ENCODE measurements at regions not wholly inside any gene's neighbourhood (a gene's known extent, or its start where the extent isn't known, plus 50 kb on each side); places are given as distances from the start of the nearest gene placed in this dataset.

DNA sequence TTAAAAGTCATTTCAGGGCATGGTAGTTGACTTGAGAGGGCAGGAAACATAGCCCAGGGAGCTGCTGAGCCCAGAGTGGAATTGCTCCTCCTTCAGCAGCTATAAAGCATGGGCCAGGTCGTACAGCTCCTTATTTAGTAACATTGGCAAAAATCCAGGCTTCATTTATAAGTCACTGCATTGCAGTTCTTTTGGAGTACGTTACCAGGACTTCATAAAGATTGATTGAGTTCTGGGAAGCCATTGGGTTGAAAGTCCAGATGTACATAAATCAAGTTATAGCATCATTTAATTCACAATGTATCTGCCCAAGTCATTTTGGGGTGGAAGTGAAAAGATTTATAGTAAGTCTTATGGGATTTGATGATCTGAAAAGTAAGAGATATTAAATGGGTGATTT lies 53.0 kb upstream of the ANKEF1 start:
- no peak for DNase-seq (ENCODE audit: low read depth in 3 of 3)

- peak in 2 of 3 donors; percentile 5 for DNase-seq (ENCODE audit: low read depth in 3 of 3)
Measured at GRCh38 chr20:9978397-9979004, 56.3 kb upstream of the ANKEF1 start.

GRCh38 chr20:9977629-9978028 lies 57.2 kb upstream of the ANKEF1 start:
- no peak for DNase-seq (ENCODE audit: low read depth in 3 of 3)

DNA sequence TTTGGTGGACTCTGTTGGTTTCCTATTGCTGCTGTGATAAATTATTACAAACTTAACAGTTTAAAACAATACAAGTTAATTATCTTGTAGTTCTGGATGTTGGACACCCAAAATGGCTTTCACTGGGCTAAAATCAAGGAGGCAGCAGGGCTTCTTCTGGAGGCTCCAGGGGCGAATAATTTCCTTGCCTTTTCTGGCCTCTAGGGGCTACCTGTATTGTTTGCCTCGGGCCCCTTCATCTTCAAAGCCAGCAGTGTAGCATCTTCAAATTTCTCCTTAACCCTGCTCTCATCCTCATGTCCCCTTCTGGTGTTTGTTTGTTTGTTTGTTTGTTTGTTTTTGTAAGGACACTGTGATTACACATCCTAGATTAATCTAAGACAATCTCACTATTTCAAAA lies 60.5 kb upstream of the ANKEF1 start:
- no peak for DNase-seq (ENCODE audit: low read depth in 3 of 3)

DNA sequence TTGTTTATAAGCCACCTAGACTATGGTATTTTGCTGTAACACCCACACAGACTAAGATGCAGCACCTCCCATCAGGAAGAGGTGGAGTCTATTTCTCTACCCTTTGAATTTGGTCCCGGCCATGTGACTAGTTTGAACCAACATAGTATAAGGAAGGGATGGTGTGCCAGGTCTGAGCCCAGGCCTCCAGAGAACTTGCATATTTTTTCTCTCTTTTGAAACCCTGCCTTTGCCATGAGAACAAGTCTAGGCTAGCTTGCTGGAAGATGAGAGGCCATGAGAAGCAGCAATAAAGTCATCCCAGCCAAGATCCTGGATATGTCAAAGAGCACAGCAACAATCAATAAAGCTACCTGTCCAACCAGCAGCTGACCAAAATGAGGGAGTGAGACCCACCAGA lies 63.0 kb upstream of the ANKEF1 start:
- no peak for DNase-seq (ENCODE audit: low read depth in 3 of 3)

DNA sequence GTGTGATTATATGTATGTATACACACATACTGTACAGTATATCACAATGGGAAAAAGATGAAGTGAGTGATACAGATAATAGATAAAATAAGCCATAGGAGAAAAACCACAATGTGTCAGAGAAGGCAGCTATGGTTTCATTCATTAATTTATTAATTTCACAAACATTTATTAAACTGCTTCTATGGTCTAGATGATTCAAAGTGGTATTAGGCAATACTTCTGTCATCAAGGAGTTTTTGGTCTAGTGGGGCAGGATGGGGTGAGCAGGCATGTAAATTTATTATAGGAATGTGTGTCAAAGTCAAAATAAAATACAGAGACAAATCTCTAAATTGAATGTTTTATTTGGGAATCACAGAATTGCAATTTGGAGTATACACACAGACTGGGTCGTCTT lies 65.2 kb upstream of the ANKEF1 start:
- no peak for DNase-seq (ENCODE audit: low read depth in 3 of 3)

- DNase-seq (ENCODE audit: low read depth in 3 of 3): no peak
Measured at GRCh38 chr20:9968015-9968414, 66.8 kb upstream of the ANKEF1 start.

GRCh38 chr20:9966966-9967365 lies 67.8 kb upstream of the ANKEF1 start:
- no peak for DNase-seq (ENCODE audit: low read depth in 3 of 3)

- DNase-seq (ENCODE audit: low read depth in 3 of 3): no peak
Measured at GRCh38 chr20:9963029-9963428, 71.8 kb upstream of the ANKEF1 start.

DNA sequence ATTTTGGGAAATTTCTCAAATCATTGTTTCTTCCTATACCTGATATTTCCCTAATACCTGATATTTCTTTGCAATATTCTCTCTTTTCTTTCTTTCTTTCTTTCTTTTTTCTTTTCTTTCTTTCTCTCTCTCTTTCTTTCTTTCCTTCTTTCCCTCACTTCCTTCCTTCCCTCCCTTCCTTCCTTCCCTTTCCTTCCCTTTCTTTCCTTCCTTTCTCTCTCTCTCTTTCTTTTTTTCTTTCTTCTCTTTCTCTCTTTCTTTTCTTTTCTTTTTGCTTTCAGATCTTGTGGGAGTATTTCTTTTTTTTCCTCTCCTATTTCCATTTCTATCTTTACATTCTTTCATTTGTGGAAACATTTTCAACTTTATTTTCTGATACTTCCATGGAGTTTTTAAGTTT lies 76.1 kb upstream of the ANKEF1 start:
- DNase-seq (ENCODE audit: low read depth in 3 of 3): no peak

- no peak for DNase-seq (ENCODE audit: low read depth in 3 of 3)
Measured at GRCh38 chr20:9955646-9956045, 79.1 kb upstream of the ANKEF1 start.

DNA sequence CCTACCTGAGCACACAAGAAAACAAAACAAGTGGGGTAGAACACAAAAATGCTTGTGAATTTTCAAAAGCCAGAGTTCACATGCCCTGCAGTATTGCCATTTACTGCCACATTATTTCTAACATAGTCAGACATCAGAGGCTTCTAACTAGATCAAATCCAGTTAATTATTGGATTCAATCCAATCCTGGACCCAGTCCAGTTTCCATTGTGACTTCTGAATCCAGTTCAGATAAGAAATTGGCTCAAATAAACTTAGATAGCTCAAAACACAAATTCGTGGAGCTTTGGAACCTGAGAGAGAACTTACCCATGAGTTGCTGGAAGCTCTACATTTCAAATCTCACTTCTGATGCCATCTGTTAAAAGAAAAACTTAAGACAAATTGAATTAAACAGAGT lies 85.2 kb upstream of the ANKEF1 start:
- DNase-seq (ENCODE audit: low read depth in 3 of 3): no peak

- DNase-seq (ENCODE audit: low read depth in 3 of 3): no peak
Measured at GRCh38 chr20:9945408-9945807, 89.4 kb upstream of the ANKEF1 start.

- DNase-seq (ENCODE audit: low read depth in 3 of 3): no peak
Measured at GRCh38 chr20:9942736-9943135, 92.1 kb upstream of the ANKEF1 start.

DNA sequence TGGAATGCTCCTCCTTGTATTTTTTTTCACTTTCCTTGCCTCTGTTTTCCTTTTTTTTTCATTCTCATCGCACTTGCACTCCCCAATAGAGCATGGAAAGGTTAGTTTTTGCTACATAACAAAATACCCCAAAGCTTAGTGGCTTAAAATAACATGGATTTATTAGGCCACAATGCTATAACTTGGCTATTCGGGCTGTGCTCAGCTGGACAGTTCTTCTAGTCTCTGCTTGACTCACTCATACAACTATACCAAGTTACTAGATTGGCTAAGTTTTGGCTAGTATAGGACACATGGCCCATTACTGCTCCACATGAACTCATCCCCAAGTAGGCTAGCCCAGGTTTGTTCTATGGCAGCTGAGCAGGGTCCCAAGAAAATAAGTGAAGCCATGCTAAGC lies 94.5 kb upstream of the ANKEF1 start:
- DNase-seq (ENCODE audit: low read depth in 3 of 3): no peak

DNA sequence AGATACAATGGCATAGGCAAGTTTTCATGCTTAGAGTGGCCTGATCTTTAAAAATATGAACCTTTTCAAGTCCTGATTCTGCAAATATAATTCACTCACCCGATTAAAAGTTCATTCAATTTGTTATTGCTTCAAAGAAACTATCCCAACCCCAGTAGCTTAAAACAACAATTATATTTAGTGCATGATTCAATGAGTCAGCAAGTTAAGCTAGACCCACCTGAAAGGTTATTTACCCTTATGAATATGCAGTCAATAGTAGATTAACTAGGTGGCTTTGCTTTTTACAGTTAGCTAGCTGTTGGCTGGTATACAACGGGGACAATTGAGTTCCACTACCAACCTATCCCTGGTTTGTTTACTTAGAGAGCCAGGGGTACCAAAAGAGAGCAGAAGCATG lies 95.6 kb upstream of the ANKEF1 start:
- no peak for DNase-seq (ENCODE audit: low read depth in 3 of 3)

DNA sequence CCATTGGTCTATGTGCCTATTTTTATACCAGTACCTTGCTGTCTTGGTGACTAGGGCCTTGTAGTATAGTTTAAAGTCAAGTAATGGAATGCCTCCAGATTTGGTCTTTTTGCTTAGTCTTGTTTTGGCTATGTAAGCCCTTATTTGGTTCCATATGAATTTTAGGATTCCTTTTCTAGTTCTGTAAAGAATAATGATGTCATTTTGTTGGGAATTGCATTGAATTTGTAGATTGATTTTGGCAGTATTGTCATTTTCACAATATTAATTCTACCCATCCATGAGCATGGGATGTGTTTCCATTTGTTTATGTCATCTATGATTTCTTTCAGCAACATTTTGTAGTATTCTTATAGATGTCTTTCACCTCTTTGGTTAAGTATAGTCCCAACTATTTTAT lies 96.4 kb upstream of the PAK5 start:
- DNase-seq (ENCODE audit: low read depth in 3 of 3): no peak

GRCh38 chr20:9930142-9930541 lies 91.3 kb upstream of the PAK5 start:
- no peak for DNase-seq (ENCODE audit: low read depth in 3 of 3)

DNA sequence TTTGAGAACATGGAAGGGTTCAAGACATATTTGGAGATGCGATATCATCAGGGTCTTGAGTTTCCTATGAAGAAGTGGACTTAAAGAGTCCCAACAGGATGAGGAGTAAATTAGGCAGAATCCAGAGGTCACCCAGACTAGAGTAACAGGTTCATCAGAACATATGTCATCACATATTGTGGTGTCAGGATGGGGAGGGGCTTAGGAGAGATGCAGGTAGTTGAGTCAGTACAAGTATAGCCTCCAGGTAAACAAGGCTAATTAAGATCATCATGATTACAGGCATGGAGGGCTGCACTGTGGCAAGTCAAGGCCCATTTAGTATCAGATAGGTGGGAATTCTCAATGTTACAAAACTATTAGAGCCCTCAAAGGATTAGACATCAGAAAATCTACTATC lies 90.1 kb upstream of the PAK5 start:
- DNase-seq (ENCODE audit: low read depth in 3 of 3): no peak

- no peak for DNase-seq (ENCODE audit: low read depth in 3 of 3)
Measured at GRCh38 chr20:9928281-9928737, 89.4 kb upstream of the PAK5 start.

GRCh38 chr20:9927224-9927623 lies 88.3 kb upstream of the PAK5 start:
- no peak for DNase-seq (ENCODE audit: low read depth in 3 of 3)

DNA sequence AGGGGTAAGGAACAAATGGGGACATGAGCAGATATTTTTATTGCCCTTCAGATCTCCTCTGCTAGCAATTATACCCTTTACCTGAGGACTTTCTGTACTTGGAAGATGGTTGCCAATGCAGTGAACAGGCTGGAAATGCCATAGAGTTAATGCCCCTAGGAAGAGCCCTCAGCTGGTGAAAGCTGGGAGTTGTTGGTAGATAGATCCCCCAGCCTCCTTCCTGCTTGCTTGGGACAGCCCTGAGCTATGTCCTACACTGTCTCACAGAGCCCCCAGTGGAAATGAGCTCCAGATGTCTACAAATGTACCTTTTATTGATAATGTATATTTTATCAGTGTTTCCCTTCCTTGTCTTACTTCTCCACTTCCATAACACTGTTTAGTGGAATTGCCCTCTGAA lies 87.6 kb upstream of the PAK5 start:
- DNase-seq (ENCODE audit: low read depth in 3 of 3): no peak

DNA sequence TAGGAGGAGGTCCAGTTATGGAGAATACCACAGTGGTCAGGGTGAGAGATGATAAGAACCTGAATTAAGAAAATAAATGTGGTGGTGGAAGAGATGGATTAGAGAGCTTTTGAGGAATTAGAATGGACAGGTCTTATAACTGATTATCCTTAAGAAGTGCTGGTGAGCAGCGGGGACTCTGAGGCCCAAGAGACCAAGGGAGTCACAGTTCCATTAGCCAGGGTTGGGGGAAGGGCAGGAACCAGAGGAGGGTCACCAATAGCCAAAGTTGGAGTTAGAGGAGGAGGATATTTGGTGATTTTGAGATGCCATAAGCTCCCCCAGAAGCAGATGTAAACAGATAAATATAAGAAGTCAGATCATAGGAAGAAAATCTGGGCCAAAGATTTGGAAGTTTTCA lies 87.1 kb upstream of the PAK5 start:
- DNase-seq (ENCODE audit: low read depth in 3 of 3): no peak

GRCh38 chr20:9923648-9924047 lies 84.8 kb upstream of the PAK5 start:
- DNase-seq (ENCODE audit: low read depth in 3 of 3): no peak

DNA sequence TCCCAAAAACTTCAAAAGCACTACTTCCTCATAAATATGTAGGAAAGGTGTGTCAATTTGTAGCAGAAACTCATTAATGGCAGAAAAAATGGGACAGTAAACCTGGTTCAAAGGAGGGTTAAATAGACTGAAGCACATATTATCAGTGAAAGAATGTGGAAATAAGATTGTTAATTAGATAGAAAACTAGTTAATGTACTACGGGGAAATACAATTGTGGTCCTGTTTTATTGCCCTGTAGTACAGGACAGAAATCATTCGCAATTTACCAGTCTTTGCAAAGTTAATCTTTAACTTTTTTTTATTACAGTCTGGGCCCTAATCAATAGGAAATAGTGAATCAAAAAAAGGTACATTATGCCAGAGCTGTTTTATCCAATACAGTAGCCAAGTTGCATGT lies 82.0 kb upstream of the PAK5 start:
- no peak for DNase-seq (ENCODE audit: low read depth in 3 of 3)
